Astrocyte of the spinal cord (primary cell): ENCODE measurements at regions not wholly inside any gene's neighbourhood (a gene's known extent, or its start where the extent isn't known, plus 50 kb on each side); places are given as distances from the start of the nearest gene placed in this dataset.

ENCODE experiments used
- DNase-seq: peaks from one replicate; pipeline ENCODE4 v3.0.0; 2011; ENCODE audit warnings: low read depth, low spot score
- H3K4me3 ChIP-seq: 2 replicates; pipeline ENCODE4 v1.5.1; 2011; ENCODE audit warnings: low read depth, mild to moderate bottlenecking, low read length, moderate library complexity
- CTCF ChIP-seq: IDR thresholded peaks from 2 replicates; pipeline ENCODE4 v1.5.1; 2012; ENCODE audit warnings: low read depth, mild to moderate bottlenecking, low read length, inconsistent platforms
- in situ Hi-C: cut with HindIII; loops from 2 replicates; pipeline ENCODE4 v1.10.0; 2017; ENCODE audit warnings: low sequenced_read_pairs

GRCh38 chr7:25906003-25906402, 246.0 kb upstream of the NFE2L3 start:
- in situ Hi-C loops, result no loop called here

DNA sequence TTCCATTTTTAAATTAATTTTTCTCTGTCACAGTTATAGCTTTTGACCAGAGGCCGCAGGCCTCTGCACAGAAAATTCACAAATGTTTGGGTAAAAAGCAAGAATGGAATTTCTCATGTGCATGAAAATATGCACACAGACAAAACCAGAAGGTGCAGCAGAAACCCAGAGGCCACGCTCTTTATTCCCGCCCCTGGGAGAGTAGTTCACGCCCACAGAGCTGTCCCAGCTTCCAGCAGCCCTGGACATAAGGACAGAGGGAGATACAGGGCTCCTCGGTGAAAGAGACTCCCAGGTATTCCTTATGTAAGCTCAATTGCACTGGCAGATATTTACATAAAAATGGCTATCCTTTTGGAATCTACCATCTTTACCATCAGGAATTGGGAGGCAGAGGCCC, 245.2 kb upstream of the NFE2L3 start:
- TF ChIP-seq CTCF, result no peak
- H3K4me3 ChIP-seq, result no peak overlapping the region
- in situ Hi-C loops, result no loop called here
- no peak for DNase-seq

More at GRCh38 chr7:25906003-25906402, 246.0 kb upstream of the NFE2L3 start:
- no peak for DNase-seq
- H3K4me3 ChIP-seq, result no peak overlapping the region
- no peak for TF ChIP-seq CTCF

DNA sequence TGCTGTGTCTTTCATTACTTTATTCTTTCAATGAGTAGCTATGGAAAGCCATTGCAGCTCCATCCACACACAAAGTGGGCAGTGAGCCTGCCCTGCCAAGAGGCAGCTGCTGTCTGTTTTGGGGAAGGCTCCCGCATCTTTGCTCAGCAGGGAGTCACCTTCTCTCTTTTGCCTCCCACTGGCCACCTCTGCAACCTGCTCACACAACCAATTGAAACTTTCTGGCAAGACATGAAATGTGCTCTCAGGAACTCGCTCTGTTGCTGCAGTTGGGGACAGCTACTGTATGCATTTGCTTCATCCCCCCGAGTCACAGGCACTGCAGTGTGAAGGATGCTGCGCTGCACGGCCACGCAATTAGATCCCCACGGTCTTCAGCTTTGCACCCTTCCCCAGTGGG, 244.8 kb upstream of the NFE2L3 start:
- DNase-seq, result no peak
- no peak for TF ChIP-seq CTCF
- in situ Hi-C loops, result no loop called here
- no peak overlapping the region for H3K4me3 ChIP-seq

GRCh38 chr7:25907731-25908130, 244.3 kb upstream of the NFE2L3 start:
- in situ Hi-C loops, result no loop called here
- no peak for TF ChIP-seq CTCF
- DNase-seq, result no peak
- no peak overlapping the region for H3K4me3 ChIP-seq

DNA sequence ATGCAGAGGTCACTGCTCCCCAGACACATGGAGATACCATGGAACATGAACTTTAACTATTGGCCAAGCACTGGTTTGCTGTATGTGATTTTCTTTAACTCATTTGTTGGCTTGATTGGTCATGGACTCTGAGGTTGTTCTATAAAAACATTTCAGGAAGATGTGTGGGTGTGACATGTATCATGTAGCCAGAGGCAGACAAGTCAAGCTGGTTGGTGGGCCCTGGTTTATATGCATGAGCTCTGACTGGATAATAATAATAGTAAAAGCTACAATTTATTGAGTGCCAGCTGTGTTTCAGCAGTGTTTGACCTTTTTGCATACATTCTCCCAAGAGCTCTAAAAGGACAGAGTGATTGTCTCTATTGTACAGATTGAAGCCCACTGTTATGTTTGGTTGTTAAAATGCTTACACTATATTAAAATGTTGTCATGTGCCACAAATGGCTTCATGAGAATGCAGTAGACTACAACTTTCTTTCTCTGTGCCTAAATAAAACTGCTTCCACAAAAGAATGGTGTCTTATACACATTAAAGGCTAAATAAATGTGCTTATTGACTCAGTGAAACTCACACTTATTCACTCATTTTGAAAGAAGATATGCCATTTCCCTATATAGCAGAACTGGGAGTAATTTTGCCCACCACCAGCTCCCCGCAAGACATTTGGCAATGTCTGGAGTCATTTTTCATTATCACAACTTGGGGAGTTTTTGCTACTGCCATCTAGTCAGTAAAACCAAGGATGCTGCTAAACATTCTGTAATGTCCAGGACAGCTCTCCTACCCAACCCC, 243.6 kb upstream of the NFE2L3 start:
- no peak for DNase-seq
- H3K4me3 ChIP-seq, result no peak overlapping the region
- in situ Hi-C loops, result no loop called here
- no peak for TF ChIP-seq CTCF

- DNase-seq, result no peak
- H3K4me3 ChIP-seq, result no peak overlapping the region
- in situ Hi-C loops, result no loop called here
- TF ChIP-seq CTCF, result no peak
Measured at GRCh38 chr7:25911738-25912607, 240.0 kb upstream of the NFE2L3 start.
